Choroid plexus epithelial cell (primary cell): ENCODE measurements at regions not wholly inside any gene's neighbourhood (a gene's known extent, or its start where the extent isn't known, plus 50 kb on each side); places are given as distances from the start of the nearest gene placed in this dataset.

Source experiments
- DNase-seq: peaks from one replicate; pipeline ENCODE4 v3.0.0-alpha.2; 2010; ENCODE audit warnings: low read depth
- H3K4me3 ChIP-seq: 2 replicates; pipeline ENCODE4 v1.5.1; 2011; ENCODE audit warnings: low read depth, mild to moderate bottlenecking, control low read depth, low read length, moderate library complexity
- TF ChIP-seq, protein P1 (sequence below): conservative IDR thresholded peaks from 2 replicates; pipeline ENCODE4 v1.5.1; 2011; ENCODE audit warnings: low read depth, mild to moderate bottlenecking, control low read depth, inconsistent platforms, low read length, moderate library complexity

GRCh38 chrX:45709381-45709780, 508.7 kb upstream of the DIPK2B start:
- no peak overlapping the region for H3K4me3 ChIP-seq
- no peak for DNase-seq
- TF ChIP-seq, protein P1, sequence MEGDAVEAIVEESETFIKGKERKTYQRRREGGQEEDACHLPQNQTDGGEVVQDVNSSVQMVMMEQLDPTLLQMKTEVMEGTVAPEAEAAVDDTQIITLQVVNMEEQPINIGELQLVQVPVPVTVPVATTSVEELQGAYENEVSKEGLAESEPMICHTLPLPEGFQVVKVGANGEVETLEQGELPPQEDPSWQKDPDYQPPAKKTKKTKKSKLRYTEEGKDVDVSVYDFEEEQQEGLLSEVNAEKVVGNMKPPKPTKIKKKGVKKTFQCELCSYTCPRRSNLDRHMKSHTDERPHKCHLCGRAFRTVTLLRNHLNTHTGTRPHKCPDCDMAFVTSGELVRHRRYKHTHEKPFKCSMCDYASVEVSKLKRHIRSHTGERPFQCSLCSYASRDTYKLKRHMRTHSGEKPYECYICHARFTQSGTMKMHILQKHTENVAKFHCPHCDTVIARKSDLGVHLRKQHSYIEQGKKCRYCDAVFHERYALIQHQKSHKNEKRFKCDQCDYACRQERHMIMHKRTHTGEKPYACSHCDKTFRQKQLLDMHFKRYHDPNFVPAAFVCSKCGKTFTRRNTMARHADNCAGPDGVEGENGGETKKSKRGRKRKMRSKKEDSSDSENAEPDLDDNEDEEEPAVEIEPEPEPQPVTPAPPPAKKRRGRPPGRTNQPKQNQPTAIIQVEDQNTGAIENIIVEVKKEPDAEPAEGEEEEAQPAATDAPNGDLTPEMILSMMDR = no peak

DNA sequence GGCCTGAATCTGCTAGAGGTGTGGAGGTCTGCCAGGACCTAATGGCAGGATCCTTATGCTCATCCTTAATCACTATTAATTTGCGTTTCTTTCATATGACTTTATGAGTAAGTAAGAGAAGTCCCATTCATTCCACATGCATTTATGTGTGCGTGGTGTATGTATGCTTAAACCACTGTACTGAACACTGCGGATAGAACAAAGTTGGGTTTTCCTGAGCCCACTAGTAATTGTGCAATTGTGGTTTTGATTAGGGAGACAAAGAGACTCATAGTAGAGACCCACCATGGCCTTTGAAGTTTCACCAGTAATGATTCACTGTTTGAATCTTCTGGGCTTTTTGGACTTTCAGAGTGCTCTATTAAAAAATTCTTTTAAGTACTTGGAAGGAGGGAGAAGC, 498.5 kb upstream of the DIPK2B start:
- H3K4me3 ChIP-seq = no peak overlapping the region
- peak; percentile 38 for DNase-seq
- TF ChIP-seq, protein P1 = no peak

DNA sequence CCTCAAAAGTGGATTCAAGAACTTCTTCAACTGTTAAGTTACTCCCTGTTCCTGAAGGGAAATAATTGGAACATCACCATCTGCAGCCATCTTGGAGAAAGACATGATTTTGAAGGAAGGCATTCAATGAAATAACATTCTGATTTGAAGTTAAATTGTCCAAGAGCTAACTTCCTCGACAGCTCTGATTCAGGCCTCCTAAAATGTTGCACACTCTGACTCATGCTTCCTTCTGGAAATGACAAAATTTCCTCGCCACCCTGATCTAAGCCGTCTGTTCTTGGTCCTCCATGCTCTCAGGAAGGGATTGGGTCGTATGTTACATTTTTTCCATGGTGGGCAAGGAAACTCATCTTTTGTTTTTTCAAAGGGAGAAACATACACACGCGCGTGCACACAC, 496.9 kb upstream of the DIPK2B start:
- peak; percentile 63 for DNase-seq
- TF ChIP-seq, protein P1 = no peak

DNA sequence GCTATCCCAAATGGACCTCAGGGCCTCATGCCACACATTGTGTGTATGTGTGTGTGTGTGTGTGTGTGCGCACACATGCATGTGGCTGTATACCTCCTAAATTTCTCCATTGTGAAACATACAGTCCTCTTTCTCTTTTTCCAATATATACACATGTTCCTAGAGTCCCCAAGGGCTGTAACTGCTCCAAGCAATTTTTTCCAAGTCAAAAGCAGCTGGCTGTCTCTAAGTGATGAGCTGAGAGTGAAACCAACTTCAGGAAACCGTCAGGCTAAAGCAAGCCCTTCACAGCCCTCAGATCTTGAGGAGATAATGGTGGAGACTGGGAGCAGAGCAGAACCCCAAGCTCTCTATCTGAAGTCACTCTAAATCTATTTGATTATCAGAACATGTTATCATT, 496.1 kb upstream of the DIPK2B start:
- no peak for DNase-seq
- no peak overlapping the region for H3K4me3 ChIP-seq
- TF ChIP-seq, protein P1 = no peak

More for the DNA sequence above, 496.9 kb upstream of the DIPK2B start:
- no peak overlapping the region for H3K4me3 ChIP-seq

GRCh38 chrX:45689971-45690370, 489.3 kb upstream of the DIPK2B start:
- H3K4me3 ChIP-seq = no peak overlapping the region
- no peak for DNase-seq
- TF ChIP-seq, protein P1 = no peak

DNA sequence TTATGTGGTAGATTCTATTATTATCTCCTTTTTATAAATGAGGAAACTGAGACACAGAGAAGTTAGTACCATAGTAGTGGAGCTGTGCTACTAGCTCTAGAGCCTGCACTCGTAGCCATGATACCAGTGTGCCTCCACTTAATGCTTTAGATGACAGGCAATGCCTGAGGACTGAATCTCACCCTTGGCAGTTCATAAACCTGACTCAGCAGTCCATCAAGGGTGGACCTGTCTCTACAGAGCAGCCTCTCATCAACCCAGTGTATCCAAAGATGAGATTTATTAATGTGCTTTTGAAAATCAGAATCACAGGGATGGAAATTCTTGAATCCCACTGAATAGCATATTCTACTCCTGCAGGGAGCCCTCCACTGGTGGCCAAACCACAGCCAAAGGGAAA, 483.2 kb upstream of the DIPK2B start:
- DNase-seq = no peak
- H3K4me3 ChIP-seq = no peak overlapping the region
- TF ChIP-seq, protein P1 = no peak

DNA sequence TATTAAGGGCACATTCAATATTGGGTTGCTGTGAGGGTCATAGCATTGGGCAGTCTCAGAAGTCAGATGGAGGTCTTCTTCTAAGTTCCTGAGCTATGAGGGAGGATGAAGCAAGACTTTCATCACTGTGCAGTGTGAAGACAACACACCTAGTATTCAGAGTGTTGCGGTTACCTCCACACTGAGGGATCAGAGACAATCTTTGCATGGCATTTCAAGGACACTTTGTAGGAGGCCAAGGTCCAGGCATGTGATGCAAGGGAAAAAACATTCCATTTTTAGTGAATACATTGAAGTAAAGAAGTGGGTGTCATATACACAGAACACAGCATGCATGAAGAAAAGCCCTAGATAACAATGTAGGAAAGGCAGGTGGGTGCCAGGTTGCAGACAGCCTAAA, 481.2 kb upstream of the DIPK2B start:
- no peak for DNase-seq
- TF ChIP-seq, protein P1 = no peak
- no peak overlapping the region for H3K4me3 ChIP-seq
